MM.1S (cell line): ENCODE measurements at regions not wholly inside any gene's neighbourhood (a gene's known extent, or its start where the extent isn't known, plus 50 kb on each side); places are given as distances from the start of the nearest gene placed in this dataset.

Source experiments
- CTCF ChIP-seq: fragments of 300-600 bp; sonication (generic); IDR thresholded peaks from 2 replicates; pipeline ENCODE4 v1.5.1; 2016; ENCODE audit warnings: antibody characterized with exemption, low read length, mixed read lengths
- EZH2 ChIP-seq: fragments of 300-600 bp; sonication (generic); optimal IDR thresholded peaks from 2 replicates; pipeline ENCODE3; 2017; ENCODE audit warnings: low read depth, mild to moderate bottlenecking, antibody characterized with exemption, low read length, mixed read lengths
- EZH2phosphoT487 ChIP-seq: fragments of 300-600 bp; sonication (generic); IDR thresholded peaks from 2 replicates; pipeline ENCODE4 v1.6.1; 2018; ENCODE audit warnings: antibody characterized with exemption, low read length

GRCh38 chr9:83119873-83120272 lies 56.9 kb upstream of the RASEF start:
- no peak for TF ChIP-seq CTCF
- TF ChIP-seq EZH2phosphoT487: no peak
- TF ChIP-seq EZH2: no peak
